ENCODE measurements at regions not wholly inside any gene's neighbourhood (a gene's known extent, or its start where the extent isn't known, plus 50 kb on each side); places are given as distances from the start of the nearest gene placed in this dataset.

- Histone ChIP-seq H4K5ac (ENCODE audit: low read depth, low read length) (no peak overlapping the region; the same call in 1 of the 2 replicates), H4K8ac (ENCODE audit: low read depth in 2 of 2, low read length in 2 of 2) (peak overlapping the region in 1 of 2 experiments; percentile 61; a peak in 2 of 4 replicates), H4K91ac (ENCODE audit: insufficient read depth, low read depth, low read length) (peak overlapping the region; percentile 31; the same call in 1 of the 2 replicates), H3K9me3 (ENCODE audit: control insufficient read depth, insufficient read depth, low read length) (no peaks in the 10 kb centered on the region), H2BK120ac (ENCODE audit: low read depth, low read length) (peak overlapping the region; percentile 28; the same call in 1 of the 2 replicates), H3K18ac (ENCODE audit: low read depth, low read length) (peak overlapping the region; percentile 56; the same call in 1 of the 2 replicates), H3K4me1 (ENCODE audit: control insufficient read depth, insufficient read depth, low read length) (peaks cover 5% of the 10 kb centered on the region), H3K27me3 (ENCODE audit: control insufficient read depth, insufficient read depth, low read length) (no peaks in the 10 kb centered on the region), H3K4me3 (ENCODE audit: insufficient read depth, low read depth, low read length) (no peak overlapping the region), H2BK15ac (ENCODE audit: low read depth, low read length) (peak overlapping the region; percentile 3; the same call in 1 of the 3 replicates), H3K56ac (ENCODE audit: extremely low read depth, insufficient read depth, low read length) (no peak overlapping the region), H4K20me1 (ENCODE audit: insufficient read depth, low read length) (no peaks in the 10 kb centered on the region), H3K27ac (ENCODE audit: insufficient read depth, low read length) (peak overlapping the region; percentile 74; the same call in 1 of the 2 replicates), H3K9ac (ENCODE audit: low read depth, low read length) (no peak overlapping the region), H2BK5ac (ENCODE audit: low read depth, low read length, poor library complexity, severe bottlenecking) (peak overlapping the region; percentile 60), H3K36me3 (ENCODE audit: control insufficient read depth, insufficient read depth, low read length) (no peaks in the 10 kb centered on the region), H3K4me2 (ENCODE audit: low read depth, low read length) (no peak overlapping the region), H3K4ac (ENCODE audit: low read depth, low read length) (peak overlapping the region; percentile 31; the same call in 1 of the 2 replicates), H3K14ac (replicated peaks; ENCODE audit: low read depth, low read length) (no peak overlapping the region; the same call in 1 of the 2 replicates), H2AK9ac (replicated peaks; ENCODE audit: low read depth, low read length, poor library complexity) (no peak overlapping the region), H2AFZ (replicated peaks; ENCODE audit: low read length, poor library complexity) (no peak overlapping the region), H3K23ac (ENCODE audit: low read depth, low read length) (no peak overlapping the region), H3K9me1 (ENCODE audit: insufficient read depth, low read length) (0 out of 2 replicates have a peak, but pooled peaks cover 3% of the 10 kb centered on the region), H2AK5ac (ENCODE audit: low read depth, low read length) (no peak overlapping the region), H2BK20ac (ENCODE audit: low read depth, low read length) (peak overlapping the region; percentile 48), H3K79me1 (ENCODE audit: low read depth in 1 of 2, low read length in 2 of 2) (no peaks in the 10 kb centered on the region)
- POLR2A ChIA-PET (ENCODE audit: unreplicated experiment), result no interaction called here
- ATAC-seq (ENCODE audit: low read depth) (no peak), DNase-seq (no peak)
- CTCF ChIA-PET, result interaction anchor here (1.2 kb wide), 1 partner anchor 11 kb away, joined by 3 read pairs; no protein-coding TSS in a partner anchor
- intact Hi-C loops (cut with micrococcal nuclease) (loop anchor here (10.0 kb wide), 1 partner anchor 1184 kb away; the partner anchor contains the start of gene FAT1), dilution Hi-C loops (cut with HindIII; ENCODE audit: low sequenced_read_pairs, unreplicated experiment) (no loop called here), in situ Hi-C loops (cut with MboI; ENCODE audit: low sequenced_read_pairs) (no loop called here)
- no TSS peak for BruUV-seq (replicated peaks)
- peak; percentile 70 for TF ChIP-seq MAFK (IDR thresholded peaks at IDR 0.05; ENCODE audit: low read depth, low read length)
- no peak for TF ChIP-seq BHLHE40 (IDR thresholded peaks at IDR 0.05; ENCODE audit: low read depth, low read length)
- WGBS, 2 experiments (ENCODE audit: extremely low coverage in 2 of 2, insufficient read length in 1 of 2), result no CpG with 5 or more reads among the region's 2 CpGs
These were observed 86.8 kb upstream of the ZFP42 start for GRCh38 chr4:187908731-187909130.
